ENCODE measurements at regions not wholly inside any gene's neighbourhood (a gene's known extent, or its start where the extent isn't known, plus 50 kb on each side); places are given as distances from the start of the nearest gene placed in this dataset.

DNA sequence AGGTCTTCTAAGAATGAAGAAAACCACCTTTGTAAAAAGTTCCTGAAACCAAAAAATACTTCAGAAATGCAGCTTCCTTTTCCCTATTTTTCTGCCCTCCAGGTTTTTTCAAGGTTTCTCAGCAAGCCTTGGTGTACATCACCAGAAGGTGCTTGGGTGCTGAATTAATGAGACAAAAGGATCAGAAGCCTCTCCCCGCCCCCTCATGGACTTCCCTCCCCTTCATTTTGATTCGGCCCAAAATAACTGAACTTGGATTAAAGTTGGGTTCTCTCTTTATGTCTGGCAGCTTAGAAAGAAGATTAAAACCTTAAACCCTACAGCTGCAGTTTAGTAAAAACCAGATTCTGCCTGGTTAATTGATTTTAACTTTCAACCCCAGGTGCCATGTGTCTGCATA, 121.7 kb upstream of the ERCC4 start:
- Histone ChIP-seq H3K9me2 (replicated peaks; ENCODE audit: insufficient read depth) (no peaks in the 10 kb centered on the region), H4K20me1 (ENCODE audit: insufficient read depth, poor library complexity, severe bottlenecking) (no peaks in the 10 kb centered on the region), H3K36me3 (replicated peaks; ENCODE audit: insufficient read depth, low read depth) (no peaks in the 10 kb centered on the region), H3K4me3 (no peak overlapping the region), H2AFZ (no peak overlapping the region), H3K4me1 (ENCODE audit: insufficient read depth) (no peaks in the 10 kb centered on the region), H3K27me3 (no peaks in the 10 kb centered on the region), H3K9me3 (ENCODE audit: low read depth) (no peaks in the 10 kb centered on the region), H3K27ac (no peak overlapping the region), H3K79me2 (no peaks in the 10 kb centered on the region), H3K4me2 (no peak overlapping the region)
- WGBS (ENCODE audit: low lambda C conversion rate, missing lambda C conversion rate): 63% methylated on average over 2 of the region's 2 CpGs
- DNase-seq (ENCODE audit: low spot score): no peak
- TF ChIP-seq EZH2phosphoT487 (IDR thresholded peaks at IDR 0.05; ENCODE audit: low read depth, severe bottlenecking, unreplicated experiment) (no peak), EZH2 (IDR thresholded peaks at IDR 0.05; ENCODE audit: borderline replicate concordance) (no peak)
- TF ChIP-seq, protein P1, sequence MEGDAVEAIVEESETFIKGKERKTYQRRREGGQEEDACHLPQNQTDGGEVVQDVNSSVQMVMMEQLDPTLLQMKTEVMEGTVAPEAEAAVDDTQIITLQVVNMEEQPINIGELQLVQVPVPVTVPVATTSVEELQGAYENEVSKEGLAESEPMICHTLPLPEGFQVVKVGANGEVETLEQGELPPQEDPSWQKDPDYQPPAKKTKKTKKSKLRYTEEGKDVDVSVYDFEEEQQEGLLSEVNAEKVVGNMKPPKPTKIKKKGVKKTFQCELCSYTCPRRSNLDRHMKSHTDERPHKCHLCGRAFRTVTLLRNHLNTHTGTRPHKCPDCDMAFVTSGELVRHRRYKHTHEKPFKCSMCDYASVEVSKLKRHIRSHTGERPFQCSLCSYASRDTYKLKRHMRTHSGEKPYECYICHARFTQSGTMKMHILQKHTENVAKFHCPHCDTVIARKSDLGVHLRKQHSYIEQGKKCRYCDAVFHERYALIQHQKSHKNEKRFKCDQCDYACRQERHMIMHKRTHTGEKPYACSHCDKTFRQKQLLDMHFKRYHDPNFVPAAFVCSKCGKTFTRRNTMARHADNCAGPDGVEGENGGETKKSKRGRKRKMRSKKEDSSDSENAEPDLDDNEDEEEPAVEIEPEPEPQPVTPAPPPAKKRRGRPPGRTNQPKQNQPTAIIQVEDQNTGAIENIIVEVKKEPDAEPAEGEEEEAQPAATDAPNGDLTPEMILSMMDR (IDR thresholded peaks at IDR 0.05; ENCODE audit: poor library complexity): no peak

DNA sequence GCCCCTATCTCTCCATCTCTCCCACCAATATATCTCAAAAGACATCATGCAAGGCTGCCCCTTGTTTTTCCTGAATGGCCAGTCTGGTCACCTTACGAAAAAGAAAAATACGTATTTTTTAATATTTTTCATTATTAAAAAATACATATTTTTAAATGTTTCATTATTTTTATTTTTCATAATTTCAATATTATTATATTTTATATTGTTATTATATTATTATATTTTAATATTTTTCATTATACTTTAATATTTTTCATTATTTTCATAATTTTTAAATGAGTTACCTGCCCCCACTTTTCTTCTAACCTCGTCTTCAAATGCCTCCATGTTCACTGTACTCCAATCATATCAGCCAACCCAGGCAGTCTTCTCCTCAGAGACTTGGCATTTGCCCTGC, 116.0 kb upstream of the ERCC4 start:
- H4K20me1 ChIP-seq (ENCODE audit: insufficient read depth, poor library complexity, severe bottlenecking): no peaks in the 10 kb centered on the region
- TF ChIP-seq EZH2phosphoT487 (IDR thresholded peaks at IDR 0.05; ENCODE audit: low read depth, severe bottlenecking, unreplicated experiment) (no peak), EZH2 (IDR thresholded peaks at IDR 0.05; ENCODE audit: borderline replicate concordance) (no peak)
- TF ChIP-seq, protein P1 (IDR thresholded peaks at IDR 0.05; ENCODE audit: poor library complexity): no peak

DNA sequence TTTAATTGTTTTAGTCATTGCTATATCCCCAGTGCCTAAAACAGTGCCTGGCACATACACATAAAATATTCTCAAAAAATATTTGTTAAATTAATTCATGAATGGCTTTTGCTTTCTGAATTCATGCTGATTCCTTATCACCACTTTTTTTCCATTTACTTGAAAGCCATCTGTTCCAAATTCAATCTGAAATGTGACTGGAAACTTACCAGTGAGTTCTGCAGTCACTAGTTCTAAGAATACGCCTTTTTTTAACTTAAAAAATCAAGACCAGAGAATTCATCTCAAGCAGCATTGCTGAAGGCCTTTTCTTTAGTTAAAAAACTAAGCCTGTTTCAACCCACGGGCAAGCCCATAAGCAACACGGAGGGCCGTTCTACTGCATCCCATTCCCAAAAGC, 114.0 kb upstream of the ERCC4 start:
- Histone ChIP-seq H3K4me1 (ENCODE audit: insufficient read depth) (no peaks in the 10 kb centered on the region), H3K9me2 (replicated peaks; ENCODE audit: insufficient read depth) (no peaks in the 10 kb centered on the region), H3K27me3 (no peaks in the 10 kb centered on the region), H3K36me3 (replicated peaks; ENCODE audit: insufficient read depth, low read depth) (no peaks in the 10 kb centered on the region), H3K79me2 (no peaks in the 10 kb centered on the region), H3K4me3 (no peak overlapping the region), H3K27ac (no peak overlapping the region), H4K20me1 (ENCODE audit: insufficient read depth, poor library complexity, severe bottlenecking) (no peaks in the 10 kb centered on the region), H2AFZ (no peak overlapping the region), H3K9me3 (ENCODE audit: low read depth) (no peaks in the 10 kb centered on the region), H3K4me2 (no peak overlapping the region)
- no peak for DNase-seq (ENCODE audit: low spot score)
- TF ChIP-seq EZH2phosphoT487 (IDR thresholded peaks at IDR 0.05; ENCODE audit: low read depth, severe bottlenecking, unreplicated experiment) (no peak), EZH2 (IDR thresholded peaks at IDR 0.05; ENCODE audit: borderline replicate concordance) (no peak)
- TF ChIP-seq, protein P1 (IDR thresholded peaks at IDR 0.05; ENCODE audit: poor library complexity): no peak
- 85% methylated on average over 4 of the region's 4 CpGs for WGBS (ENCODE audit: low lambda C conversion rate, missing lambda C conversion rate)

More for the DNA sequence above, 116.0 kb upstream of the ERCC4 start:
- no peak for DNase-seq (ENCODE audit: low spot score)
- H3K27ac ChIP-seq: no peak overlapping the region
- no peak overlapping the region for H3K4me3 ChIP-seq
- no peak overlapping the region for H3K4me2 ChIP-seq
- H2AFZ ChIP-seq: no peak overlapping the region
- no peaks in the 10 kb centered on the region for H3K9me3 ChIP-seq (ENCODE audit: low read depth)
- no peaks in the 10 kb centered on the region for H3K9me2 ChIP-seq (replicated peaks; ENCODE audit: insufficient read depth)
- H3K27me3 ChIP-seq: no peaks in the 10 kb centered on the region
- H3K4me1 ChIP-seq (ENCODE audit: insufficient read depth): no peaks in the 10 kb centered on the region
- H3K79me2 ChIP-seq: no peaks in the 10 kb centered on the region
- WGBS (ENCODE audit: low lambda C conversion rate, missing lambda C conversion rate): 96% methylated on average over 3 of the region's 3 CpGs
- H3K36me3 ChIP-seq (replicated peaks; ENCODE audit: insufficient read depth, low read depth): no peaks in the 10 kb centered on the region

DNA sequence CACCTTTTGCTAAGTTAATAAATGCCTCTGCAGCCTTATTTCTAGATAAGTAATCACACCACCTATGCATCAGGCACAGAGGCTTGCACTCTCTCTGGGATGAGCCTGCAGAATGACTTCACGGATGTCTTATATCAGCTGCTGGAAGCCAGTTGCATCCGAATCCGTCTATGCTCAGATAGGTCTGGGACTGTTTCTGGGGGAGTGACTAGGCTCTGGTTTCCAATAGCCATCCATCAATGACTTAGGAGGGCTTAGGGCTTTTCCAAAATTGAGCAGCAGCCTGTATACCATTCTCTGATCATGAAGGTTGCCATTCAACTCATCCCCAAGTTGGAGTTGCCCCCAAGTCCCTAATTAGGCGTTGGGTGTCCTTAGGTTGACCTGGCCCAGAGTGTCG, 113.3 kb upstream of the ERCC4 start:
- Histone ChIP-seq H3K27ac (no peak overlapping the region), H3K4me2 (no peak overlapping the region), H3K27me3 (peaks cover under 1% of the 10 kb centered on the region), H3K4me3 (no peak overlapping the region), H2AFZ (no peak overlapping the region), H3K9me3 (ENCODE audit: low read depth) (no peaks in the 10 kb centered on the region), H3K9me2 (replicated peaks; ENCODE audit: insufficient read depth) (no peaks in the 10 kb centered on the region), H3K79me2 (no peaks in the 10 kb centered on the region), H3K36me3 (replicated peaks; ENCODE audit: insufficient read depth, low read depth) (no peaks in the 10 kb centered on the region), H3K4me1 (ENCODE audit: insufficient read depth) (no peaks in the 10 kb centered on the region), H4K20me1 (ENCODE audit: insufficient read depth, poor library complexity, severe bottlenecking) (no peaks in the 10 kb centered on the region)
- DNase-seq (ENCODE audit: low spot score): no peak
- no peak for TF ChIP-seq EZH2phosphoT487 (IDR thresholded peaks at IDR 0.05; ENCODE audit: low read depth, severe bottlenecking, unreplicated experiment)
- TF ChIP-seq, protein P1 (IDR thresholded peaks at IDR 0.05; ENCODE audit: poor library complexity): no peak
- no peak for TF ChIP-seq EZH2 (IDR thresholded peaks at IDR 0.05; ENCODE audit: borderline replicate concordance)
- 84% methylated on average over 5 of the region's 5 CpGs for WGBS (ENCODE audit: low lambda C conversion rate, missing lambda C conversion rate)

Measured in hepatocyte (in vitro differentiated cells).